Skeletal muscle cell (primary cell): ENCODE measurements at regions not wholly inside any gene's neighbourhood (a gene's known extent, or its start where the extent isn't known, plus 50 kb on each side); places are given as distances from the start of the nearest gene placed in this dataset.

Source experiments
- DNase-seq: peaks from one replicate; pipeline ENCODE4 v3.0.0-alpha.2; 2010; ENCODE audit warnings: low read depth
- H3K4me3 ChIP-seq: 2 replicates; pipeline ENCODE4 v1.5.1; 2011; ENCODE audit warnings: low read depth, mild to moderate bottlenecking, control low read depth, low read length, moderate library complexity

DNA sequence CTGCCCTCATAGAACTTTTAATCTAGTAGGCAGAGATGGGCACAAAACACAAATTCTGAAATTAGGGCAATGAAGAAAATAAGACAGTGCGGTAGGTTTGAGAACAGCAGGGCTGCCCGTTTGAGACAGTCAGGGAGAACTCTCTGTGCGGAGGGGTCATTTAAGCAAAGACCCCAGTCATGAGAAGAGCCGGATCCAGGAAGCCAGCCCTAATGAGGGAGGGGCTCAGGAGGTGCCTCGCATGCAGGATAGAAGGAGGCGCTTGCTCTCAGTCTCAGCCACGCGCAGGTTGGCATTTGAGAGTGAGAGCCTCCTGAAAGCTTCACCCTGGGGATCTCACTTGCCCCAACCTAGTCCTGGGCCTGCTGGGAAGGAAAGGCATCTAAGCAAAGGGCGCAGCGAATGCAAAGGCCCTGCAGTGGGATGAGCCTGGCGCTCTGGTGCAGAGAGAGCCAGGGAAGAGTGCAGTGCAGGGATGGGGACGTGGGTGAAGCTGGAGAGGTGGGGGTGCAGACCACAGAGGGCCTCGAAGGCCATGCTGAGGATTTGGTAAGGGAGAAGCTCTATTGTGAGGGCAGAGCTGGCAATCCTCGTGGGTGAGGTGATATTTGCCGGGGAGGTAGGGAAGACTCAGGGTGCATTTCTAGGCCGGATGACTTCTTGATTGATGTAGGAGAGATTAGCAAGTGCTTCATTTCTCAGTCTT lies 130.0 kb upstream of the PTPN1 start:
- H3K4me3 ChIP-seq = no peak overlapping the region
- no peak for DNase-seq

GRCh38 chr20:50380697-50381040 lies 129.5 kb upstream of the PTPN1 start:
- no peak for DNase-seq

GRCh38 chr20:50381075-50381732 lies 129.0 kb upstream of the PTPN1 start:
- H3K4me3 ChIP-seq = no peak overlapping the region
- no peak for DNase-seq

More at GRCh38 chr20:50380697-50381040, 129.5 kb upstream of the PTPN1 start:
- no peak overlapping the region for H3K4me3 ChIP-seq

DNA sequence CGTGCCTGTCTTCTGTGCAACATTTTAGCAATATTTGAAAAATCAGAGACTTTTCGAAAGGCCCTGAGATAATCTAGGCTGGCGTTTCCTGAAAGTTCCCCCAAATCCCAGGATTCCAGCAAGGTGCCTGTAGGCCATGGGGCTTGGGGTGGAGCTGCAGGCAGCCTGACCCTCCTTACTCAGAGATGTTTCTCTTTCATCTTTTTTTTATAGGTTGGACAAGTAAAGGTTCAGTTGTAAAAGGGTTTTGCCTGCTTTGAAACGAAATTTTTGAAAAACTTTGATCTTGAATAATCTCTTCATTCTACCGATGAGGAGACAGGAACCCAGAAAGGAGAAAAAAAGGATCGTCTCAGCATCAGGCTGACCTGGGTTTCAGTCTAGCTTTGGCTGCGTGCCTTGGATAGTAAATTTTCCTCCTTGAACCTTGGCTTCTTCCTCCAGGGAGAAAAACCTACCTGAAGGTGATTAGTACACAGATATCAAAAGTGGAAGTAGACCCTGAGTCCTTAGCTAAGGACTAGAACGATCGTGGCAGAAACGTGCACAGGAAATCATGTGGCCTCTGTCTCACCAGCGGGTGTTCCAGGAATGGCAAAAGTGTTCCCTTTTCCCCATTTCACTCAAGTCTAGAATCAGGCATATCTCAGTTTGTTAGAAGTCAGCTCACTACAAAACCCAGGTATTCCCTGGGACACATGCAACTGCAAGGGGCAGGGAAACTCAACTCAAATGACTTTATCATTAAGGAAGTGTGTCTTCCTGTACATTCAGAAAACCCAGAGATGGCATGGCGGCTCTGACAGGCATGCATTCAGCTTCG lies 128.2 kb upstream of the PTPN1 start:
- H3K4me3 ChIP-seq = no peak overlapping the region
- DNase-seq = no peak

GRCh38 chr20:50385733-50386640 lies 124.2 kb upstream of the PTPN1 start:
- no peak for DNase-seq
- no peak overlapping the region for H3K4me3 ChIP-seq

DNA sequence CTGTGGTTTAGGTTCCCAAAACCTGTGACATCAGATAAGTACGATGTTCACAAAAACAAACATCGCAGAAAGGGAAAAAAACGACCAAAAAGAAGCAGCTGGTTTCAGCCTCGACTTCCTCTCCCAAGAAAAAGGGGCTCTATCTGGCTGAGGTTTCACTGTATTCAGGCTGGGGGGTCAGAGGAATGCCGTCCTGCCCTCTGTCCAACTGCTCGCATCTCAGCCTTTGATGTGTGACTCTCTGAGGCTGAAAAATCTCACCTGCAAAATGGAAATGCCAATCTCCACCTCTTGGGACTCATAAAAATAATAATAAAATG lies 123.6 kb upstream of the PTPN1 start:
- no peak for DNase-seq

DNA sequence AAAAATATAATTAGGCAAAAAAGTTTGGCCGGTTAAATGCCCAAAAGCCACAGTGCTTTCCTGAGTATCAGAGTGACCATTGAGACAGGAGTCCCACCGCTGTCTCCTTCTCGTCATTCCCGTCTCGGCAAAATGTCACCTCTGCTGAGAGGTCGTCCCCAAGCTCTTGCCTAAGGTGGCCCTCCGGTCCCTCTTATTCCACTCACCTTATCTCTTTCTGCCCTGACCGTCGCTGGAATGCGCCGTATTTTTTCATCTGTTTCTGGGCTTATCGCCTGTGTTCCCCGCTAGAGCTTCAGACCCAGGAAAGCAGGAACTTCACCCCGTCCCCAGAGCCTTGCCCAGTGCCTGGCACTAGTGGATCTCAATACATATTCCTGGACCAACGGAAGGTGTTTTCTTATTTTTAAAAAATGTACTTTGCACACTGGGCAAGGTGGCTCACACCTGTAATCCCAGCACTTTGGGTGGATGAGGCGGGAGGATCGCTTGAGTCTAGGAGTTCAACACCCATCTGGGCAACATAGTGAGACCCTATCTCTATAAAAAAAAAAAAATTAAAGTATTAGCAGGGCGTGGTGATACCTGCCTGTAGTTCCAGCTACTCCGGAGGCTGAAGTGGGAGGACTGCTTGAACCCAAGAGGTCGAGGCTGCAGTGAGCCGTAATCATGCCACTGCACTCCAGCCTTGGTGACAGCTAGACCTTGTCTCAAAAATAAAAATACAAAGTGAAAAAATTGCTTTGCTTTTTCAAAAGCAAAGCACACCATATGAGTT lies 122.8 kb upstream of the PTPN1 start:
- no peak overlapping the region for H3K4me3 ChIP-seq
- DNase-seq = no peak

More for the DNA sequence above, 123.6 kb upstream of the PTPN1 start:
- H3K4me3 ChIP-seq = no peak overlapping the region

DNA sequence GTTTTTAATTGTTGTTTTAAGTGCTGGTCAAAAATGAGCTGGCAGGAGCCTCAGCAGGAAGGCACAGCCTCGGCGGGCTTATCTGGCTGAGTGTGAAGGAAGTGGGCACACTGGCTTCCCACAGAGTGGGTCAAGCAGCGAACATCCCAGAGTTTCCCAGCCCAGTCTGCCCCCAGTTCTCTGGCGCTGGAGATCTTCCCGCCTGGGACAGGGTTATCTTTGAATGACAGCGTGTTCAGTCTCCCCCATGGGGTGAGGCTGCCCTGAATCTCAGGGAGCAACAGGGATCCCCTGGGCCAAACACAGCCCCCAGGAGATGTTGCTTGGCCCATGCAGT lies 122.2 kb upstream of the PTPN1 start:
- no peak overlapping the region for H3K4me3 ChIP-seq
- no peak for DNase-seq

- DNase-seq = no peak
- no peak overlapping the region for H3K4me3 ChIP-seq
These were observed 121.3 kb upstream of the PTPN1 start for GRCh38 chr20:50388733-50389437.

DNA sequence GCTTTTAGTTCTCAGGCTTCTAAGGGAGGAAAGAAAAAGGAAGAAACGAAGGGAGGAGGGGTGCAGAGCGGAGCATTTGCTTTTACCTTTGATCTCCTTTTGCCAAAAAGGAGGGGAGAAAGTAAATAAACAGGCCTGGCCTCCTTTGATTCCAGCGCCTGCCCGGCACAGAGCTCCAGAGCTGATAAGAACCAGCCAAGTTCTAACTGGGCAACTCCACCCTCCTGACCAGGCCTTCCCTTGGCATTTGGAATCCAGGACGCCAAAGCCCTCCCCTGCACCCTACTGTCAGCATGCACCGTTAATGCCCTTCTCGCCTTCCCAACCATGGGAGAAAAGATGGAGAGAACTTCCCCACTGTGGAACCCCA lies 120.8 kb upstream of the PTPN1 start:
- DNase-seq = no peak
- no peak overlapping the region for H3K4me3 ChIP-seq

- no peak for DNase-seq
- H3K4me3 ChIP-seq = no peak overlapping the region
These were observed 120.1 kb upstream of the PTPN1 start for GRCh38 chr20:50389808-50390684.

GRCh38 chr20:50390685-50391443 lies 119.3 kb upstream of the PTPN1 start:
- H3K4me3 ChIP-seq = no peak overlapping the region
- DNase-seq = no peak

- no peak for DNase-seq
- H3K4me3 ChIP-seq = no peak overlapping the region
These were observed 118.6 kb upstream of the PTPN1 start for GRCh38 chr20:50391444-50392137.

DNA sequence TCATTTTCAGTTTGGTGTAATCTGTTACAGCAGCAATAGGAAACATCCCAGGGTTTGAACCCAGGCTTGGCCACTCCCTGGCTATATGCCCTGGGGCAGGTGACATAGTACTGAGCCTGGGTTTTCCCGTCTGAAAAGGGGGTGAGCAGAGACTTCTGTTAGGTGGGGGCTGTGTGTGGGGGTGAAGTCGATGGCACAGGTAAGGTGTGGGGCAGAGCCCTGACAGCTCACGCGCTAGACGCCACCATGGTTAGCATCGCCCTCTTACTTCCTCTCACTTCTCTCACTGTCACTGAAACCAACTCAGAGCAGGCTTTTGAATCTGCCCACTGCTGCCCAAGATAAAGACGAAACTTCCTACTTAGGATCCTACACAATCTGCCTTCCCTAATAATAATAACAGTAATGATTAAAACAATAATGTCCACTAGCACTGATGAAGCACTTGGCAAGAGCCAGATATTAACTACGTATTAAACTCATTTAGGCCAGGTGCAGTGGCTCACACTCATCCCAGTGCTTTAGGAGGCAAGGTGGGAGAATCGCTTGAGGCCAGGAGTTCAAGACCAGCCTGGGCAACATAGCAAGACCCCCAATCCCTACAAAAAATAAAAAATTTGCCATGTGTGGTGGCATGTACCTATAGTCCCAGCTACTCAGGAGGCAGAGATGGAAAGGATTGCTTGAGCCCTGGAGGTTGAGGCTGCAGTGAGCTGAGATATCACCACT lies 117.9 kb upstream of the PTPN1 start:
- DNase-seq = no peak
- no peak overlapping the region for H3K4me3 ChIP-seq

GRCh38 chr20:50393242-50393641 lies 116.9 kb upstream of the PTPN1 start:
- no peak overlapping the region for H3K4me3 ChIP-seq
- no peak for DNase-seq
